RWPE1 (cell line): ENCODE measurements at regions not wholly inside any gene's neighbourhood (a gene's known extent, or its start where the extent isn't known, plus 50 kb on each side); places are given as distances from the start of the nearest gene placed in this dataset.
"Not testable (repeated sequence)": the region's sequence is repeated elsewhere in the genome, so short reads cannot be mapped to it uniquely, and the experiment has no call there.

ENCODE experiments used
- CTCF ChIA-PET: fragments of 350-600 bp; sonication (Branson Sonifier 250); formaldehyde crosslinking; extraction: SDS; loops from one replicate; lab custom pipeline; 2021; lab: Yijun Ruan, JAX
- POLR2A ChIA-PET: fragments of 400-600 bp; formaldehyde crosslinking; extraction: SDS; loops from one replicate; lab custom pipeline; 2020; ENCODE audit warnings: antibody characterized with exemption; ENCODE audit not compliant: low non-redundant PET; lab: Yijun Ruan, JAX
- DNase-seq: peaks from one replicate; pipeline ENCODE4 v3.0.0; 2012; ENCODE audit warnings: low spot score
- H3K27ac ChIP-seq: fragments of 450-650 bp; 2 replicates; pipeline ENCODE4 v1.5.1; 2017
- CTCF ChIP-seq: fragments of 450-650 bp; conservative IDR thresholded peaks from 2 replicates; pipeline ENCODE4 v1.5.1; 2017; ENCODE audit warnings: low read depth, mild to moderate bottlenecking

- ChIA-PET POLR2A (no interaction called here), CTCF (interaction anchor here (0.6 kb wide), 1 partner anchor 97 kb away, joined by 3 read pairs; no protein-coding TSS in a partner anchor)
- DNase-seq = no peak
- no peak overlapping the region for H3K27ac ChIP-seq
- TF ChIP-seq CTCF = no peak
Measured at GRCh38 chr4:31791666-31792065, 1071.5 kb downstream of the PCDH7 start.

- TF ChIP-seq CTCF = no peak
- no peak for DNase-seq
- CTCF ChIA-PET = no interaction called here
- no peak overlapping the region for H3K27ac ChIP-seq
- POLR2A ChIA-PET = no interaction called here
Measured at GRCh38 chr4:31793907-31794306, 1073.7 kb downstream of the PCDH7 start.

- H3K27ac ChIP-seq, DNase-seq, POLR2A ChIA-PET, CTCF ChIA-PET: not testable (repeated sequence)
Measured at GRCh38 chr4:31797052-31797451, 1076.9 kb downstream of the PCDH7 start.

GRCh38 chr4:31803526-31804195 lies 1083.5 kb downstream of the PCDH7 start:
- DNase-seq = no peak
- ChIA-PET POLR2A (no interaction called here), CTCF (no interaction called here)
- no peak for TF ChIP-seq CTCF
- H3K27ac ChIP-seq = no peak overlapping the region

- DNase-seq = no peak
Measured at GRCh38 chr4:31807036-31807435, 1086.9 kb downstream of the PCDH7 start.

GRCh38 chr4:31844350-31844749 lies 1124.2 kb downstream of the PCDH7 start:
- TF ChIP-seq CTCF = no peak
- CTCF ChIA-PET = no interaction called here
- no peak overlapping the region for H3K27ac ChIP-seq
- POLR2A ChIA-PET = no interaction called here
- DNase-seq = no peak

More at GRCh38 chr4:31807036-31807435, 1086.9 kb downstream of the PCDH7 start:
- TF ChIP-seq CTCF = no peak
- POLR2A ChIA-PET = no interaction called here
- CTCF ChIA-PET = no interaction called here
- no peak overlapping the region for H3K27ac ChIP-seq

GRCh38 chr4:31851946-31852345 lies 1131.8 kb downstream of the PCDH7 start:
- DNase-seq = no peak
- ChIA-PET POLR2A (no interaction called here), CTCF (no interaction called here)
- no peak overlapping the region for H3K27ac ChIP-seq
- no peak for TF ChIP-seq CTCF
